ENCODE measurements at regions not wholly inside any gene's neighbourhood (a gene's known extent, or its start where the extent isn't known, plus 50 kb on each side); places are given as distances from the start of the nearest gene placed in this dataset.
"Not testable (repeated sequence)": the region's sequence is repeated elsewhere in the genome, so short reads cannot be mapped to it uniquely, and the experiment has no call there.

DNA sequence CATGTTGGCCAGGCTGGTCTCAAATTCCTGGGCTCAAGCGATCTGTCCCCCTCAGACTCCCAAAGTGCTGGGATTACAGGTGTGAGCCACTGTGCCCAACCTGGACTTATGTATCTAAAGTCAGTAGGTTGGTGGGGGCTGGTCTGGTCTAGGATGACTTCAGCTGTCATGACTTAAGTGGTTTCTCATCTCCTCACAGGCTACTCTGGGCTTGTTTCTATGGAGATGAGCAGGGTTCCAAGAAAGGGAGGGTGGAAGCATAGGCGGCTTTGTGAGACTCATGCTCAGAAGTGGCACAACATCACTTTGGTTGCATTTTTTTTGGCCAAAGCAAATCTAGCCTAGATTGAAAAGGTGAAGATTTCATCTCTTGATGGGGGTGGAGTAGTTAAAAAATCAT, 115.9 kb upstream of the IVNS1ABP start:
- DNase-seq (ENCODE audit: low spot score) (peak; percentile 81), ATAC-seq (peak; percentile 92 to 94)
- peaks cover 17% of the 10 kb centered on the region for H3K36me3 Mint-ChIP-seq
- peaks cover 9% of the 10 kb centered on the region for H3K9me3 Mint-ChIP-seq
- H3K4me3 Mint-ChIP-seq: peak overlapping the region; percentile 72
- H3K4me1 Mint-ChIP-seq (ENCODE audit: low read depth in 2 of 2): peaks cover 43 to 60% of the 10 kb centered on the region in 2 donors
- no peaks in the 10 kb centered on the region for H3K27me3 Mint-ChIP-seq
- H3K27ac Mint-ChIP-seq: peak overlapping the region; percentile 88 to 99

DNA sequence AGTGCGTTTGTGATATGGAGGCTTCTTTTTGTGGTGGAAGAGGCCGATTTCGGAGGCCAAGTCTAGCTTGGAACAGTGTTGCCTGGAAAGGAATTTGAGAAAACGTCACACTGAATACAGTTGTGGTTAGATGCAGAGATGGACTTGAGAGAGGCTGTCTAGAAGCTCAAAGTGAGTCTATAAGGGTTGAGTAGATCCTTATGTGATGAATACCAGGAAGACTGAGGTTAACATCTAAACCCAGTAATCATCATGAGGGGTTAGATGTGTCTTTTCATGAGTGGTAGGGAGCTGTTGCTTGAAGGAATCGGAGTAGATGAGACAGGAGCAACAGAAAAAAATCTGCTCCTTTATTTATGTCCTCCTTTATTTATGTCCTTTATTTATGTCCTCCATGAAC, 114.6 kb upstream of the IVNS1ABP start:
- Mint-ChIP-seq H3K4me1 (ENCODE audit: low read depth in 2 of 2) (peaks cover 53 to 70% of the 10 kb centered on the region in 2 donors), H3K4me3 (peak overlapping the region; percentile 72)

DNA sequence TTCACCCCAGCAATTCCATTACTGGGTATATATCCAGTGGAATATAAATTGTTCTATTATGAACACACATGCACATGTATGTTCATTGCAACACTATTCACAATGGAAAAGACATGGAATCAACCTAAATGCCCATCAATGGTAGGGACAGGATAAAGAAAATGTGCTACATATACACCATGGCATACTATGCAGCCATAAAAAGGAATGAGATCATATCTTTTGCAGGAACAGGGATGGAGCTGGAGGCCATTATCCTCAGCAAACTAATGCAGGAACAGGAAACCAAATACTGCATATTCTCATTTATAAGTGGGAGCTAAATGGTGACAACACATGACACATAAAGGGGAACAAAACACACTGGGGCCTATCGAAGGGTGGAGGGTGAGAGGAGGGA, 112.6 kb upstream of the IVNS1ABP start:
- Mint-ChIP-seq H3K4me1 (ENCODE audit: low read depth in 2 of 2) (peaks cover 65 to 83% of the 10 kb centered on the region in 2 donors), H3K9me3 (peaks cover 12% of the 10 kb centered on the region), H3K4me3 (peak overlapping the region; percentile 2), H3K36me3 (peaks cover 26% of the 10 kb centered on the region), H3K27ac (peak overlapping the region; percentile 99 to 100)
- not testable (repeated sequence) for ATAC-seq; H3K27me3 Mint-ChIP-seq; DNase-seq (ENCODE audit: low spot score)

More for the DNA sequence above, 114.6 kb upstream of the IVNS1ABP start:
- Mint-ChIP-seq H3K27me3 (no peaks in the 10 kb centered on the region), H3K9me3 (peaks cover 9% of the 10 kb centered on the region), H3K27ac (peak overlapping the region; percentile 88 to 99), H3K36me3 (peaks cover 17% of the 10 kb centered on the region)
- ATAC-seq (peak; percentile 79 to 86), DNase-seq (ENCODE audit: low spot score) (no peak)

DNA sequence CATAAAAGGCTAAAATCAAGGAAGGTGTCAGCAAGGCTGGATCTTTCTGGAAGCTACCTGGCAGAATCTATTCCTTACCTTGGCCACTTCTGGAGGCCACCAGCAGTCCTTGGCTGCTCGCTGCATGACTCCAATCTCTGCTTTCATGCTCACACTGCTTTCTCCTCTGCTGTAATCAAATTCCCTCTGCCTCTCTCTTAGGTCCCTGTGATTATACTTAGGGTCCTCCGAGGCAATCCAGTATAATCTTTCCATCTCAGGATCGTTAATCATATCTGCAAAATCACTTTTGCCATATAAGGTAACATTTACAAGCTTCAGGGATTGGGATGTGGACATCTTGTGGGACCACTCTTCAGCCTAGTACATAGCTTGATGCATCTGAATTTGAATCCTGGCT, 110.7 kb upstream of the IVNS1ABP start:
- ATAC-seq (no peak), DNase-seq (ENCODE audit: low spot score) (no peak)
- H3K4me3 Mint-ChIP-seq: peak overlapping the region; percentile 28
- H3K4me1 Mint-ChIP-seq (ENCODE audit: low read depth in 2 of 2): peaks cover 68 to 85% of the 10 kb centered on the region in 2 donors
- H3K27ac Mint-ChIP-seq: peak overlapping the region; percentile 99 to 100
- peaks cover 13% of the 10 kb centered on the region for H3K9me3 Mint-ChIP-seq
- no peaks in the 10 kb centered on the region for H3K27me3 Mint-ChIP-seq
- peaks cover 28% of the 10 kb centered on the region for H3K36me3 Mint-ChIP-seq

DNA sequence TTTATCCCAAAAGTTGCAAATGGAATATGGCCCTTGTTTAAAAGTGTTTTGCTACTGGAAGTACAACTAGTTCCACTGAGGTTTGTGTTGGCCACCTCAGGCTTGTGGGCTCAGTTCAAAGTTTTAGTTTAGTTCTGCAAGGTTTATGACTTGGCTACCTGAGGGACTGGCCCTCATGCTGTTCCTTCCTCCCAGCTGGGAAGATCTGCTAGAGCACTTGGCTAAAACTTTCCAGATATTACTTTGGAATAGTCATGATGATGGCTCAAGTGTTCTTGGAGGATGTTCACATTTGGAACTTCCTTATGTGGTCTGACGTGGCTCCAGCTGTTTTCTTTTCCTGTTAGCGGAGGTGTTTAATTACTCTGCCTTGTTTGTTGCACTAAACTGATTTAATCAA, 110.2 kb upstream of the IVNS1ABP start:
- peaks cover 13% of the 10 kb centered on the region for H3K9me3 Mint-ChIP-seq
- H3K27me3 Mint-ChIP-seq: no peaks in the 10 kb centered on the region
- H3K27ac Mint-ChIP-seq: peak overlapping the region; percentile 99 to 100
- peaks cover 68 to 83% of the 10 kb centered on the region in 2 donors for H3K4me1 Mint-ChIP-seq (ENCODE audit: low read depth in 2 of 2)
- H3K4me3 Mint-ChIP-seq: peak overlapping the region; percentile 28
- no peak for DNase-seq (ENCODE audit: low spot score)
- peaks cover 28% of the 10 kb centered on the region for H3K36me3 Mint-ChIP-seq
- ATAC-seq: no peak

DNA sequence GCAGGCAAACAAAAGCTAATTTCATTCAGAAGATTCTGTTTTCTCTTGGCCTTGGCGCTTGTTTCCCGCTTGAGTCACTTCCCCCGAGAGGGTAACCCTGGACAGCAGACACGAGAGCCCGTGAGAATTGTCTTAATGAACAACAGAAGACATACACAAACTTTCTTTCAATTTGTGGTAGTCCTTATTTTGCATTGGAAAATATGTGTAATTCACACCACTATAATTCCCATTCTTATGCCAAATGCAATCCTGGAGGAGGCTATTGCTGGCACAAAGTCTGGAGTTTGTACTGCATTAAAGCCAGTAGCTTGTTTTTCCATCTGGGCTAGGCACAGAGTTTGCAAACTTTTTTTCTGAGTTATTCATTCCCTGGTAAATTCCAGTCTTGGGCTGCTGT, 109.8 kb upstream of the IVNS1ABP start:
- peaks cover 72 to 83% of the 10 kb centered on the region in 2 donors for H3K4me1 Mint-ChIP-seq (ENCODE audit: low read depth in 2 of 2)
- peaks cover 28% of the 10 kb centered on the region for H3K36me3 Mint-ChIP-seq
- peaks cover 13% of the 10 kb centered on the region for H3K9me3 Mint-ChIP-seq
- peak overlapping the region; percentile 57 for H3K4me3 Mint-ChIP-seq
- ATAC-seq (no peak), DNase-seq (ENCODE audit: low spot score) (no peak)
- peak overlapping the region; percentile 99 to 100 for H3K27ac Mint-ChIP-seq
- H3K27me3 Mint-ChIP-seq: no peaks in the 10 kb centered on the region

DNA sequence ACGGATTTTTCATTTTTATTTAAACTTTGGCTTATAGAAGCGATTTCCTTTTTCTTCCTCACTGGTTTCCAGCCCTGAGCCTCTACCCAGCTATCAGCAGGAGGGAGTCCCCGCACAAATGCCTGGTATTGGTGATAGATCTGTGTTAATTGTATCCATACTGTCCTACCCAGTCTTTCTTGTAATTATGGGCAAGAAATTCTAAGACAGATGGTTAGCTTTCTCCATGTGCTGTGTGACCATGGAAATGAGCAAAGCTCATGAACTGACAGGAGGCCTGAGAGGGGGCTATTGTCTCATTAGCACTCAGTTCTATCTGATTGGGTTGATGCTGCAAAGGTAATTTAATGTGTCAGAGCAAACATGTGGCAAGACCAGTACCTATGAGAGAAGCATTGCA, 108.1 kb upstream of the IVNS1ABP start:
- DNase-seq (ENCODE audit: low spot score) (no peak), ATAC-seq (no peak)
- peak overlapping the region; percentile 99 to 100 for H3K27ac Mint-ChIP-seq
- H3K4me1 Mint-ChIP-seq (ENCODE audit: low read depth in 2 of 2): peaks cover 77 to 87% of the 10 kb centered on the region in 2 donors
- H3K27me3 Mint-ChIP-seq: no peaks in the 10 kb centered on the region
- peaks cover 13% of the 10 kb centered on the region for H3K9me3 Mint-ChIP-seq
- peaks cover 23% of the 10 kb centered on the region for H3K36me3 Mint-ChIP-seq
- peak overlapping the region; percentile 74 for H3K4me3 Mint-ChIP-seq

DNA sequence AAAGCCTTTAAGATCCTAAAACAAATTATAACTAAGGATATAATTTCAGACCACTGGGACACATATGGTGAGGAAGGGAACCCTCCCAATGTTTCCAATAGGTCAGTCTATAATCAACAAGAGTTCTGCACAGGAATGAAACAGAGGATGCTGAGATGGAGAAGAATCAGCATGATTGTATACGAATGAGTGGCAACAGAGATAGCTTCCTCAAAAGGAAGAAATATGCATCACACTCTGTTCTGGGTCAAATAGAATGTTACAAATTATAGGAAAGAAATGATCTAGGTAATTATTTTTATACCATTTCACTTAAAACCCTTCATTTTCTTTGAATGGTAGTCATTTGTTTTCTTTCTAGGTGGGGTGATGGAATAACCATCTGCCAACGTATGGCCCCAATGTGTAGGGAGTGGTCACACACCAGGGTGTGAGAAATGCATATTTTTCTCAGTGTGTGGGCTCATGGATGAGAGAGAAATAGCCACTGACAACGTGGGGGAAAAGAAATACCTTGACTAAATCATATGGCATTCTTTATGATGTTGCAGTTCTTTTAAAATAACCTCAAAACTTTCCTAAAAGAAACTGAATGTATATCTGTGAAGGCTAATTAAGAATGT, 104.6 kb upstream of the IVNS1ABP start:
- Mint-ChIP-seq H3K36me3 (peaks cover 18% of the 10 kb centered on the region), H3K4me3 (peak overlapping the region; percentile 78), H3K9me3 (peaks cover 4% of the 10 kb centered on the region), H3K27ac (peak overlapping the region; percentile 99 to 100), H3K27me3 (no peaks in the 10 kb centered on the region), H3K4me1 (ENCODE audit: low read depth in 2 of 2) (peaks cover 64 to 69% of the 10 kb centered on the region in 2 donors)
- ATAC-seq: peak; percentile 78 to 83
- DNase-seq (ENCODE audit: low spot score): peak; percentile 81

DNA sequence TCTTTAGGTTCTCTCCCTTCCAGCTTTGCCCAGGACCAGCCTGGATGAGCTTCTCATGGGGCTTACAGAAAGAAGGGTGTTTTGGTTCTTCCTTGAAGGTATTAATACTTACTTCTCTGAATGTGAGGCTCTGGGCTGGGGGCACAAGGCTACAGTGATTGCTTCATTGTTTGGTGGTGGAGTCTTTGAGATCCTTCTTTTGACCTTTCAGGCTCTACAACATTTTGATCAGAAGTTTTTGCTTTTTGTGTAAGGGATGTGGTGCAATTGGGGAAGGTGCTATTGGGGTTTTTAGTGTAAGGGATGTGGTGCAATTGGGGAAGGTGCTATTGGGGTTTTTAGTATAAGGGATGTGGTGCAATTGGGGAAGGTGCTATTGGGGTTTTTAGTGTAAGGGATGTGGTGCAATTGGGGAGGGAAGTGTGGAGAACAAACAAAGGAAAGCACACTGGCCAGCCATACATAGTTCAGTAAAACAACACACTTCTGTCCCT, 103.6 kb upstream of the IVNS1ABP start:
- ATAC-seq: peak; percentile 81 to 84
- peak; percentile 81 for DNase-seq (ENCODE audit: low spot score)
- Mint-ChIP-seq H3K27ac (peak overlapping the region; percentile 99 to 100), H3K4me1 (ENCODE audit: low read depth in 2 of 2) (peaks cover 60 to 64% of the 10 kb centered on the region in 2 donors), H3K4me3 (peak overlapping the region; percentile 78), H3K36me3 (peaks cover 14% of the 10 kb centered on the region), H3K27me3 (no peaks in the 10 kb centered on the region), H3K9me3 (peaks cover 4% of the 10 kb centered on the region)

DNA sequence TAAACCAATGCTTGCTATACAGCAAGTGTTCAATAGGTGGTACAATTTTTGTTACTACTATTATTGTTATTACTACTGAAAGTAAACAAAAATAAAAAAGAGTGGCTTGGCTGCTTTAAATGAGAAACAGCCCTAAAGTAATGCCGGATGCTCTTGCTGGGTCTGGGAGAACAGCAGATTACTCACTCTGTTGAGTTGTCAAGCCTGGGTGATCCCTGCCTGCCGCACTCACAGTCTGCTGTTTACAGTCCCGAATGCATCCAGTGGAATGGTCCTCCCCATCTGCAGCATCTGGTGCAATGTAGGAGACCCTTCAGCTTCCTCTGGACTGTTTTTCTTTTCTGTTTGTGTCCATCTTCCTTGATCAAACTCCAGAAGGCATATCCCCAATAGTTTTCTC, 102.7 kb upstream of the IVNS1ABP start:
- peak overlapping the region; percentile 99 to 100 for H3K27ac Mint-ChIP-seq
- no peaks in the 10 kb centered on the region for H3K27me3 Mint-ChIP-seq
- peaks cover 57 to 61% of the 10 kb centered on the region in 2 donors for H3K4me1 Mint-ChIP-seq (ENCODE audit: low read depth in 2 of 2)
- H3K9me3 Mint-ChIP-seq: peaks cover 1% of the 10 kb centered on the region
- DNase-seq (ENCODE audit: low spot score): no peak
- peak in 1 of 2 donors; percentile 21 for ATAC-seq
- H3K4me3 Mint-ChIP-seq: peak overlapping the region; percentile 78
- peaks cover 15% of the 10 kb centered on the region for H3K36me3 Mint-ChIP-seq

DNA sequence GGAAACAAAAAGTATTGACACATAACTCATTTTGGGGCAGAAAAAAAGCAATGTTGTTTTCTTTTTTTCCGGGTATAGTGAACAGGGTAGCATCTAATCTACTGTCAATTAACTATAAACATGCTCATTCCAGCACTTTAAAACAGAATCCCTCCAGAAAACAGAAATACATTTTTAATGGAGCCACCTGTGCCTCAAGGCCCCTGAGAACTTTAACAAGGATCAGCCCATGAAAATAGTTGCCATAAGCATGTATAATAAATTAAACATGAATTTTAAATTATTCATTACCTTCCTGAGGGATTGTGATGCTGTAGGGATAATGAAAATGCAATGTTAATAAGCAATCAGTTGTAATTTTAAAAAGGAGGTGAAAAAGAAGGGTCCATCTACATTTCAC, 101.4 kb upstream of the IVNS1ABP start:
- H3K27ac Mint-ChIP-seq: peak overlapping the region; percentile 99 to 100
- H3K9me3 Mint-ChIP-seq: no peaks in the 10 kb centered on the region
- peaks cover 51 to 61% of the 10 kb centered on the region in 2 donors for H3K4me1 Mint-ChIP-seq (ENCODE audit: low read depth in 2 of 2)
- peak overlapping the region; percentile 86 for H3K4me3 Mint-ChIP-seq
- H3K27me3 Mint-ChIP-seq: no peaks in the 10 kb centered on the region
- H3K36me3 Mint-ChIP-seq: peaks cover 19% of the 10 kb centered on the region
- ATAC-seq (no peak), DNase-seq (ENCODE audit: low spot score) (no peak)

DNA sequence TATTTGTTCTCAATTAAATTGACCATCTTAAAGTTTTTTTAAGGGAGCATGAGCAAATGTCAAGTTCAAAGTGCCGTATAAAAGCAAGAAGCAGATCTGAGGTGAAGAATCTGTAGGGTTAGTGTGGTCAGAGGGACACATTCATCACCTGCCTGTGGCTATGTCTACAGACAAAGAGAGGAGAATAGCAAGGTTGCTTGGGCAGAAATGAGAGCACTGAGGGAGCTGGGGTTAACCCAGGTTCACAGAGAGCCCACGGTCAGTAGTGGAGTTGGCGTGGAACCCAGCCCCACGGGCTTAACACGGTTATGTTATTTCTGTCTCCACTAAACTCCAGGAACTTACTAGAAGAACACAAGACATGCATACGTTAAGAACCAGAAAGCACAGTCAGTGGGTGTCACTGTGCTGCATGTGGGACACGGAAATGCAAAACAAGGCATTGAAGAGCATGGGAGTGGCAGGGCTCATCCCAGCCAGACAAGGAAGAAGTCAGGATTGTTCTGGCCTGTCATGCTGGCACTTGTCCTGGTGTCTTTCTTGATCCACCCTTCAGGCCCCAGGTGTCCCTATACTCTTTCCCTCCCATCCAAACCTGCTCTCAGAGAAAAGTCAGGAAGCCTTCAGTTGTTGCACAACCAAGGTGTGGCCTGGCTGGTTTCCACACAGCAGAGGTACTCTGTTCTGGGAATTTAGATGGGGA, 95.5 kb upstream of the IVNS1ABP start:
- no peaks in the 10 kb centered on the region for H3K27me3 Mint-ChIP-seq
- H3K4me3 Mint-ChIP-seq: peak overlapping the region; percentile 72
- peaks cover 59 to 67% of the 10 kb centered on the region in 2 donors for H3K4me1 Mint-ChIP-seq (ENCODE audit: low read depth in 2 of 2)
- peak overlapping the region; percentile 61 to 94 for H3K27ac Mint-ChIP-seq
- DNase-seq (ENCODE audit: low spot score): no peak
- no peaks in the 10 kb centered on the region for H3K9me3 Mint-ChIP-seq
- H3K36me3 Mint-ChIP-seq: peaks cover 44% of the 10 kb centered on the region
- ATAC-seq: peak; percentile 73 to 88

DNA sequence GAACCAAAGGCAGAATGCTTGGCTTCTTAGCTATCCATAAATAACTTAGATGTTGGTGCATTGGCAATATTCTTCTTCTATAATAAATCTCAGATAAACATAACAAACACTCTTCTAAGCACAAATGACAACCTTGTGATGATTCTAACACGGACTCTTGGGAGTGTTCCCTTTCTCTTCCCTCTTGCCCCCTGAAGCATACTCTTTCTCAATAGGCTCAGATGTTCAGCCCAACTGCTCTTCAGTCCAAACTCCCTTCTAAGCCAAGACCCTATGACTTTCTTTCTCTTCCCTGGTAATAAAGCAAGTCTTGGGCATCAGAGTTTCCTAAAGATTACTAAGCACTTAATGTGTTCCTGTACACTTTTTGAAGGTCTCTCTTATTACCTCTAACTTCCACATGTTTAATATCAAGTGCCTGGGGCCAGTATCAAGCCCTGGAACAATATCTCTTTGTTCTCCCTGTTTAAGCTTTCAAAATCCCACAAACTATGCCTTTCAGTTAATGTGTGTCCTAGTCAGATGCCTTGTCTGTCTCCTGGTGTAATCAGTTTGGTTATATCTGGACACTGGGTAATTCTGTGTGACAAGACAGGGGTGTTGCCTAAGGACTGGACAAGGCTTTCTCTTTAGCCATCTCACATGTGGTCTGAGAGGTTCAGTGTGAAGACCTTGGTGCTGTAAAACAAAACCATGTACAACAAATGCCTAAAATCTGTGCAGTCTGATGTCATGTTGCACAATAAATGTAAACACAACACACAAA, 92.9 kb upstream of the IVNS1ABP start:
- DNase-seq (ENCODE audit: low spot score): no peak
- peak overlapping the region; percentile 61 to 94 for H3K27ac Mint-ChIP-seq
- no peaks in the 10 kb centered on the region for H3K9me3 Mint-ChIP-seq
- H3K4me1 Mint-ChIP-seq (ENCODE audit: low read depth in 2 of 2): peaks cover 61 to 71% of the 10 kb centered on the region in 2 donors
- H3K27me3 Mint-ChIP-seq: no peaks in the 10 kb centered on the region
- ATAC-seq: peak in 1 of 2 donors; percentile 63
- peaks cover 51% of the 10 kb centered on the region for H3K36me3 Mint-ChIP-seq
- H3K4me3 Mint-ChIP-seq: peak overlapping the region; percentile 43
